B cell (primary cell): ENCODE measurements at regions not wholly inside any gene's neighbourhood (a gene's known extent, or its start where the extent isn't known, plus 50 kb on each side); places are given as distances from the start of the nearest gene placed in this dataset.

Source experiments
- ATAC-seq: fragments of 200-7000 bp; cut with Tn5 transposase; one replicate; pipeline ENCODE4 v1.10.0; 2021; ENCODE audit warnings: low read depth, mild to moderate bottlenecking, moderate number of reproducible peaks, moderate library complexity
- CTCF ChIA-PET: fragments of 350-600 bp; sonication (Branson Sonifier 250); formaldehyde crosslinking; loops from one replicate; lab custom pipeline; 2021; ENCODE audit warnings: antibody characterized with exemption, inconsistent platforms; lab: Charles Lee
- POLR2A ChIA-PET: fragments of 350-600 bp; sonication (Branson Sonifier 250); formaldehyde crosslinking; loops from one replicate; lab custom pipeline; 2021; ENCODE audit warnings: antibody characterized with exemption; lab: Charles Lee
- DNase-seq: peaks from one replicate; pipeline ENCODE4 v3.0.0; 2013
- H2AFZ ChIP-seq: 2 replicates; pipeline ENCODE4 v1.6.1; 2012; ENCODE audit warnings: mild to moderate bottlenecking, low read depth, low read length; ENCODE audit not compliant: insufficient read depth, poor library complexity, severe bottlenecking
- H3K27ac ChIP-seq, 2 donors: 1 replicate in 1 of 2; 2 replicates in 1 of 2; pipeline ENCODE4 v1.5.1; 2012 to 2013; ENCODE audit warnings: low read length in 2 of 2, mild to moderate bottlenecking in 2 of 2, moderate library complexity in 1 of 2
- H3K27me3 ChIP-seq, 4 experiments: fragments of 200-600 bp in 1 of 4; sonication (generic) in 1 of 4; replicated peaks in 1 of 4; 1 replicate in 2 of 4; 2 replicates in 2 of 4; pipeline versions ENCODE4 v1.6.1 to v1.7.0; 2013 to 2016; ENCODE audit warnings: low read length in 3 of 4, mild to moderate bottlenecking in 2 of 4, mixed read lengths in 1 of 4, moderate library complexity in 1 of 4; ENCODE audit not compliant: insufficient read depth in 4 of 4, control insufficient read depth in 3 of 4; ENCODE audit errors: control extremely low read depth in 1 of 4
- H3K36me3 ChIP-seq, 2 experiments: replicated peaks in 1 of 2; 1 replicate in 1 of 2; 2 replicates in 1 of 2; pipeline versions ENCODE4 v1.6.1 to v1.7.1; 2013; ENCODE audit warnings: low read length in 1 of 2; ENCODE audit not compliant: insufficient read depth in 2 of 2, control insufficient read depth in 1 of 2; ENCODE audit errors: control extremely low read depth in 1 of 2, extremely low read depth in 1 of 2
- H3K4me1 ChIP-seq, 2 donors: fragments of 200-600 bp in 1 of 2; sonication (generic) in 1 of 2; 1 replicate in 1 of 2; 2 replicates in 1 of 2; pipeline versions ENCODE4 v1.5.1 to v1.6.1; 2013 to 2017; ENCODE audit warnings: low read length in 2 of 2; ENCODE audit not compliant: control insufficient read depth in 2 of 2, insufficient read depth in 2 of 2
- H3K4me2 ChIP-seq: replicated peaks from 2 replicates; pipeline ENCODE3; 2012; ENCODE audit warnings: mild to moderate bottlenecking, low read depth, low read length; ENCODE audit not compliant: poor library complexity, severe bottlenecking
- H3K4me3 ChIP-seq, 5 experiments: fragments of 200-600 bp in 1 of 5; sonication (generic) in 1 of 5; 1 replicate in 3 of 5; 2 replicates in 2 of 5; pipeline versions ENCODE4 v1.5.1 to v1.7.0; 2011 to 2016; ENCODE audit warnings: low read length in 4 of 5, mild to moderate bottlenecking in 4 of 5, low read depth in 2 of 5, control low read depth in 1 of 5, moderate library complexity in 1 of 5; ENCODE audit not compliant: insufficient read depth in 1 of 5; ENCODE audit errors: control extremely low read depth in 1 of 5, extremely low read depth in 1 of 5
- H3K79me2 ChIP-seq: fragments of 200-600 bp; sonication (generic); one replicate; pipeline ENCODE4 v1.6.0; 2016; ENCODE audit warnings: low read length; ENCODE audit not compliant: control insufficient read depth, insufficient read depth
- H3K9ac ChIP-seq: fragments of 200-600 bp; sonication (generic); 2 replicates; pipeline ENCODE4 v1.6.1; 2017; ENCODE audit warnings: mild to moderate bottlenecking, low read length, moderate library complexity
- H3K9me3 ChIP-seq, 3 donors: one replicate each; pipeline versions ENCODE4 v1.6.1 to v1.7.1; 2013; ENCODE audit warnings: low read length in 2 of 3; ENCODE audit not compliant: control insufficient read depth in 2 of 3, insufficient read depth in 1 of 3; ENCODE audit errors: control extremely low read depth in 1 of 3
- H4K20me1 ChIP-seq: 2 replicates; pipeline ENCODE4 v1.6.0; 2012; ENCODE audit warnings: mild to moderate bottlenecking, low read length; ENCODE audit not compliant: insufficient read depth, control insufficient read depth, poor library complexity, severe bottlenecking
- H3K27ac Mint-ChIP-seq: one replicate; pipeline ENCODE4 v1.8.0; 2021; ENCODE audit warnings: mixed read lengths
- H3K27me3 Mint-ChIP-seq: one replicate; pipeline ENCODE4 v1.8.0; 2021; ENCODE audit warnings: mixed read lengths
- H3K4me1 Mint-ChIP-seq: one replicate; pipeline ENCODE4 v1.8.0; 2021; ENCODE audit warnings: mixed read lengths
- H3K4me3 Mint-ChIP-seq: one replicate; pipeline ENCODE4 v1.8.0; 2021; ENCODE audit warnings: mixed read lengths
- H3K9me3 Mint-ChIP-seq: one replicate; pipeline ENCODE4 v1.8.0; 2022; ENCODE audit warnings: mixed read lengths; ENCODE audit not compliant: insufficient read depth
- EZH2 ChIP-seq: IDR thresholded peaks from 2 replicates; pipeline ENCODE4 v1.6.1; 2012; ENCODE audit warnings: borderline replicate concordance, low read depth, mild to moderate bottlenecking, moderate library complexity, low read length; ENCODE audit not compliant: insufficient read depth, poor library complexity, severe bottlenecking
- WGBS: methylation state at CpG from one replicate; pipeline ENCODE4 v1.1.5; 2013; ENCODE audit warnings: missing lambda C conversion rate; ENCODE audit not compliant: insufficient coverage; 5-methylcytosine and 5-hydroxymethylcytosine counted together
- intact Hi-C: fragments of 100-400 bp; cut with micrococcal nuclease; formaldehyde crosslinking; loops from one replicate; pipeline ENCODE4 v1.10.0; 2022
- TF ChIP-seq, protein P1 (sequence below): fragments of 200-600 bp; IDR thresholded peaks from one replicate; pipeline ENCODE4 v1.8.0; 2022; ENCODE audit warnings: antibody characterized with exemption, mild to moderate bottlenecking

DNA sequence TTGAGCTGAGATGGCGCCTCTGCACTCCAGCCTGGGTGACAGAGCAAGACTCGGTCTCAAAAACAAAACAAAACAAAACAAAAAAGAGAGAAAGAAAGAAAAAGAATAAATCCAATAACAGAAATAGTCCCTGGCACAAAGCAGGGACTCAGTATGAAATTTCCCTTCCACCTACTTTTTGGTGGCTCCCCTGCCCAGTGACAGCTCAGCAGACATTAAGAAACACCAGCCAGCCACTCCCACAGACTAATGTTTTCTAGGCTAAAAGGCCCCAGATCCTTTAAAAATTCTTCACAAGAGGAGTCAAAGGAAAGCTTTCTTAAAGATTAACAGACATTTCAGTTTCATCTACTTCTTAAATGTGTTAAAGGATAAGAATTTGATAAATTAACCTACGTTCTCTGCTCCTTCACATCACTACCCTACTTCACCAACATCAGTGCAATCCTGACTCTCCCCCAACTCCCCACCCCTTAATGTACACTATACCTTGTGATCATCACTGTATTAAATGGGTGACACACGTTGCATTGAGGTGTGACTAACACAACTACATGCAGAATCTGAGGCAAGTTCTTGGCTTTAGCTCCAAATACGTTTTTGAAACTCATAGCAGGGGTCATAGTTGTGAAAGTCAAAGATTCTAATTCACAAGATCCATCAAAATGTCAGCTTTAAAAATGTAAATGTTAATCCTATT, 114.5 kb upstream of the CAV2 start:
- Histone ChIP-seq H3K27me3 (peaks cover 0 to 3% (median 0%) of the 10 kb centered on the region in 4 experiments), H3K9ac (no peak overlapping the region), H4K20me1 (no peaks in the 10 kb centered on the region), H3K4me2 (no peak overlapping the region), H3K36me3 (no peaks in the 10 kb centered on the region), H3K9me3 (no peaks in the 10 kb centered on the region), H2AFZ (no peak overlapping the region), H3K27ac (no peak overlapping the region), H3K79me2 (no peaks in the 10 kb centered on the region), H3K4me3 (no peak overlapping the region), H3K4me1 (no peaks in the 10 kb centered on the region)
- Mint-ChIP-seq H3K27me3 (peaks cover 11% of the 10 kb centered on the region), H3K4me1 (no peaks in the 10 kb centered on the region), H3K9me3 (no peaks in the 10 kb centered on the region), H3K4me3 (no peak overlapping the region), H3K27ac (no peak overlapping the region)
- no peak for TF ChIP-seq EZH2
- CTCF ChIA-PET, result no interaction called here
- no peak for ATAC-seq
- POLR2A ChIA-PET, result no interaction called here
- 80% methylated on average over 1 of the region's 5 CpGs for WGBS
- intact Hi-C loops, result no loop called here
- DNase-seq, result no peak

DNA sequence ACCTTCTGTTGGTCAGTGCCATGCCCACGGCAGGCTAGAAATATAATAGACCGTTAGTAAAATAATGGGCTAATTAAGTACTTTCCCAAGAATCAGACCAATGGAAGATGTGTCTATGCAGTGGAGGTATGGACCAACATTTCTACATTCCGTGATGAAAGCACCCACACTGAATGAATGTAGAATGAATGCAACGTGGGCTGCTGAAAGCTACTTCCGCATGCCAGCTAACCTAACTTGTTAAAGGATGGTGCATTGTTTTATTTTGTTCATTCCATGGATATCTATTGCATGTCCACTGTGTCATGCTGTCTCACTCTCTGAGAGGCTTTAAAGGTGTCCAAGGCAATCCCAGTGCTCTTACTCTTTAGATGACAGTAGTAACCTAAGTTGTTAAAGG, 112.9 kb upstream of the CAV2 start:
- H3K9me3 ChIP-seq, result no peaks in the 10 kb centered on the region
- no peaks in the 10 kb centered on the region for H3K36me3 ChIP-seq
- no peak overlapping the region for H3K9ac ChIP-seq
- intact Hi-C loops, result no loop called here
- H3K27me3 ChIP-seq, result peaks cover 0 to 3% (median 0%) of the 10 kb centered on the region in 4 experiments
- TF ChIP-seq EZH2, result no peak
- TF ChIP-seq, protein P1, sequence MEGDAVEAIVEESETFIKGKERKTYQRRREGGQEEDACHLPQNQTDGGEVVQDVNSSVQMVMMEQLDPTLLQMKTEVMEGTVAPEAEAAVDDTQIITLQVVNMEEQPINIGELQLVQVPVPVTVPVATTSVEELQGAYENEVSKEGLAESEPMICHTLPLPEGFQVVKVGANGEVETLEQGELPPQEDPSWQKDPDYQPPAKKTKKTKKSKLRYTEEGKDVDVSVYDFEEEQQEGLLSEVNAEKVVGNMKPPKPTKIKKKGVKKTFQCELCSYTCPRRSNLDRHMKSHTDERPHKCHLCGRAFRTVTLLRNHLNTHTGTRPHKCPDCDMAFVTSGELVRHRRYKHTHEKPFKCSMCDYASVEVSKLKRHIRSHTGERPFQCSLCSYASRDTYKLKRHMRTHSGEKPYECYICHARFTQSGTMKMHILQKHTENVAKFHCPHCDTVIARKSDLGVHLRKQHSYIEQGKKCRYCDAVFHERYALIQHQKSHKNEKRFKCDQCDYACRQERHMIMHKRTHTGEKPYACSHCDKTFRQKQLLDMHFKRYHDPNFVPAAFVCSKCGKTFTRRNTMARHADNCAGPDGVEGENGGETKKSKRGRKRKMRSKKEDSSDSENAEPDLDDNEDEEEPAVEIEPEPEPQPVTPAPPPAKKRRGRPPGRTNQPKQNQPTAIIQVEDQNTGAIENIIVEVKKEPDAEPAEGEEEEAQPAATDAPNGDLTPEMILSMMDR, result no peak
- H3K9me3 Mint-ChIP-seq, result no peaks in the 10 kb centered on the region
- ATAC-seq, result no peak
- H3K4me1 Mint-ChIP-seq, result no peaks in the 10 kb centered on the region
- no peak overlapping the region for H3K4me3 Mint-ChIP-seq
- no peak overlapping the region for H3K4me2 ChIP-seq
- WGBS, result 100% methylated on average over 2 of the region's 5 CpGs
- no peak overlapping the region for H3K27ac ChIP-seq
- ChIA-PET CTCF (no interaction called here), POLR2A (no interaction called here)
- no peak overlapping the region for H2AFZ ChIP-seq
- DNase-seq, result no peak
- peaks cover 6% of the 10 kb centered on the region for H3K27me3 Mint-ChIP-seq
- H3K4me1 ChIP-seq, result no peaks in the 10 kb centered on the region
- H3K4me3 ChIP-seq, result no peak overlapping the region
- H3K79me2 ChIP-seq, result no peaks in the 10 kb centered on the region
- no peak overlapping the region for H3K27ac Mint-ChIP-seq
- H4K20me1 ChIP-seq, result no peaks in the 10 kb centered on the region
